ENCODE measurements at regions not wholly inside any gene's neighbourhood (a gene's known extent, or its start where the extent isn't known, plus 50 kb on each side); places are given as distances from the start of the nearest gene placed in this dataset.

- no peaks in the 10 kb centered on the region for H3K36me3 ChIP-seq (ENCODE audit: control insufficient read depth in 2 of 2, extremely low read depth in 1 of 2, insufficient read depth in 2 of 2, low read length in 2 of 2)
- no peak overlapping the region for H3K9ac ChIP-seq (ENCODE audit: control insufficient read depth, extremely low read depth, insufficient read depth, low read length)
- H3K4me2 ChIP-seq (ENCODE audit: control insufficient read depth, extremely low read depth, insufficient read depth, low read depth, low read length): no peak overlapping the region
- no peaks in the 10 kb centered on the region for H4K20me1 ChIP-seq (ENCODE audit: control insufficient read depth, extremely low read depth, insufficient read depth, low read length)
- TF ChIP-seq EZH2 (IDR thresholded peaks at IDR 0.05; ENCODE audit: low read length) (no peak), CTCF (optimal IDR thresholded peaks at IDR 0.05 in 1 of 3, IDR thresholded peaks at IDR 0.05 in 1 of 3, conservative IDR thresholded peaks at IDR 0.05 in 1 of 3; ENCODE audit: extremely low read depth in 1 of 3, insufficient read depth in 2 of 3, low read length in 3 of 3) (no peak)
- no peak for FAIRE-seq
- dilution Hi-C loops (cut with MboI; ENCODE audit: extremely low pct_ligation_motif_present, low sequenced_read_pairs): no loop called here
- no peaks in the 10 kb centered on the region for H3K79me2 ChIP-seq (ENCODE audit: control insufficient read depth, insufficient read depth, low read length)
- no peak overlapping the region for H3K4me3 ChIP-seq (ENCODE audit: control insufficient read depth in 2 of 3, extremely low read depth in 1 of 3, insufficient read depth in 2 of 3, low read depth in 1 of 3, low read length in 3 of 3)
- H3K9me3 ChIP-seq (ENCODE audit: control insufficient read depth, low read depth, low read length): no peaks in the 10 kb centered on the region
- no peak overlapping the region for H3K27ac ChIP-seq (ENCODE audit: control insufficient read depth, insufficient read depth, low read length)
- H3K9me1 ChIP-seq (ENCODE audit: control insufficient read depth, extremely low read depth, insufficient read depth, low read length): no peaks in the 10 kb centered on the region
- no peak overlapping the region for H2AFZ ChIP-seq (ENCODE audit: control insufficient read depth, low read length)
- no peak for DNase-seq (ENCODE audit: low read depth, low spot score)
- no peaks in the 10 kb centered on the region for H3K4me1 ChIP-seq (ENCODE audit: control insufficient read depth, extremely low read depth, insufficient read depth, low read length)
- no peaks in the 10 kb centered on the region for H3K27me3 ChIP-seq (ENCODE audit: control insufficient read depth, extremely low read depth, insufficient read depth, low read length)
These were observed 349.1 kb upstream of the USP15 start for GRCh38 chr12:61911113-61911512.

- Histone ChIP-seq H3K4me3 (ENCODE audit: control insufficient read depth in 2 of 3, extremely low read depth in 1 of 3, insufficient read depth in 2 of 3, low read depth in 1 of 3, low read length in 3 of 3) (no peak overlapping the region), H2AFZ (ENCODE audit: control insufficient read depth, low read length) (no peak overlapping the region), H3K79me2 (ENCODE audit: control insufficient read depth, insufficient read depth, low read length) (no peaks in the 10 kb centered on the region), H3K9me3 (ENCODE audit: control insufficient read depth, low read depth, low read length) (no peaks in the 10 kb centered on the region), H3K27ac (ENCODE audit: control insufficient read depth, insufficient read depth, low read length) (no peak overlapping the region), H4K20me1 (ENCODE audit: control insufficient read depth, extremely low read depth, insufficient read depth, low read length) (no peaks in the 10 kb centered on the region), H3K9ac (ENCODE audit: control insufficient read depth, extremely low read depth, insufficient read depth, low read length) (no peak overlapping the region), H3K4me2 (ENCODE audit: control insufficient read depth, extremely low read depth, insufficient read depth, low read depth, low read length) (no peak overlapping the region), H3K9me1 (ENCODE audit: control insufficient read depth, extremely low read depth, insufficient read depth, low read length) (no peaks in the 10 kb centered on the region), H3K27me3 (ENCODE audit: control insufficient read depth, extremely low read depth, insufficient read depth, low read length) (no peaks in the 10 kb centered on the region), H3K36me3 (ENCODE audit: control insufficient read depth in 2 of 2, extremely low read depth in 1 of 2, insufficient read depth in 2 of 2, low read length in 2 of 2) (no peaks in the 10 kb centered on the region), H3K4me1 (ENCODE audit: control insufficient read depth, extremely low read depth, insufficient read depth, low read length) (no peaks in the 10 kb centered on the region)
- FAIRE-seq: no peak
- DNase-seq (ENCODE audit: low read depth, low spot score): no peak
- dilution Hi-C loops (cut with MboI; ENCODE audit: extremely low pct_ligation_motif_present, low sequenced_read_pairs): no loop called here
- TF ChIP-seq CTCF (optimal IDR thresholded peaks at IDR 0.05 in 1 of 3, IDR thresholded peaks at IDR 0.05 in 1 of 3, conservative IDR thresholded peaks at IDR 0.05 in 1 of 3; ENCODE audit: extremely low read depth in 1 of 3, insufficient read depth in 2 of 3, low read length in 3 of 3): no peak
- no peak for TF ChIP-seq EZH2 (IDR thresholded peaks at IDR 0.05; ENCODE audit: low read length)
These were observed 344.8 kb upstream of the USP15 start for GRCh38 chr12:61915420-61915819.
